Neural cell (in vitro differentiated cells): ENCODE measurements at regions not wholly inside any gene's neighbourhood (a gene's known extent, or its start where the extent isn't known, plus 50 kb on each side); places are given as distances from the start of the nearest gene placed in this dataset.

ENCODE experiments used
- H2AFZ ChIP-seq: fragments of 200-600, 300-800 bp; sonication (generic), shearing (Covaris generic); 2 replicates; pipeline ENCODE4 v1.6.0; 2014; ENCODE audit warnings: low read depth, mild to moderate bottlenecking, antibody characterized with exemption, low read length, moderate library complexity
- H3F3A ChIP-seq: fragments of 200-600 bp; shearing (Covaris generic); 2 replicates; pipeline ENCODE4 v1.6.1; 2016; ENCODE audit warnings: mild to moderate bottlenecking, moderate library complexity, mixed read lengths, antibody characterized with exemption, low read length; ENCODE audit not compliant: insufficient read depth, poor library complexity, severe bottlenecking
- H3K27ac ChIP-seq: fragments of 200-600, 300-800 bp; sonication (generic), shearing (Covaris generic); 2 replicates; pipeline ENCODE4 v1.5.1; 2014; ENCODE audit warnings: mild to moderate bottlenecking, low read length, moderate library complexity
- H3K27me3 ChIP-seq: fragments of 300-800, 200-600 bp; sonication (generic), shearing (Covaris generic); 2 replicates; pipeline ENCODE4 v1.6.0; 2014; ENCODE audit warnings: mild to moderate bottlenecking, low read depth, low read length, moderate library complexity; ENCODE audit not compliant: insufficient read depth
- H3K36me3 ChIP-seq: fragments of 300-800, 200-600 bp; sonication (generic), shearing (Covaris generic); 2 replicates; pipeline ENCODE4 v1.5.1; 2014; ENCODE audit warnings: mild to moderate bottlenecking, antibody characterized with exemption, low read length, moderate library complexity; ENCODE audit not compliant: insufficient read depth
- H3K4me2 ChIP-seq: fragments of 300-800, 200-600 bp; sonication (generic), shearing (Covaris generic); 2 replicates; pipeline ENCODE4 v1.6.0; 2014; ENCODE audit warnings: mild to moderate bottlenecking, low read length
- H3K4me3 ChIP-seq: fragments of 300-800, 200-600 bp; sonication (generic), shearing (Covaris generic); 2 replicates; pipeline ENCODE4 v1.5.1; 2014; ENCODE audit warnings: mild to moderate bottlenecking, low read length, moderate library complexity
- H3K79me2 ChIP-seq: fragments of 200-600 bp; shearing (Covaris generic); replicated peaks from 2 replicates; pipeline ENCODE4 v1.6.0; 2014; ENCODE audit warnings: mild to moderate bottlenecking, low read length, moderate library complexity; ENCODE audit not compliant: insufficient read depth
- H3K9ac ChIP-seq: fragments of 300-800, 200-600 bp; sonication (generic), shearing (Covaris generic); 2 replicates; pipeline ENCODE4 v1.6.1; 2016; ENCODE audit warnings: mild to moderate bottlenecking, low read length, mixed read lengths
- H3K9me2 ChIP-seq: fragments of 200-600 bp; shearing (Covaris generic); 2 replicates; pipeline ENCODE4 v1.6.1; 2016; ENCODE audit warnings: mild to moderate bottlenecking, low read length, mixed read lengths; ENCODE audit not compliant: insufficient read depth
- H3K9me3 ChIP-seq: fragments of 200-600, 300-800 bp; sonication (generic), shearing (Covaris generic); 2 replicates; pipeline ENCODE4 v1.6.1; 2016; ENCODE audit warnings: mild to moderate bottlenecking, mixed run types, low read length, moderate library complexity, mixed read lengths
- H4K20me1 ChIP-seq: fragments of 200-600 bp; shearing (Covaris generic); 2 replicates; pipeline ENCODE4 v1.6.1; 2016; ENCODE audit warnings: mild to moderate bottlenecking, mixed run types; ENCODE audit not compliant: insufficient read depth
- CTCF ChIP-seq: fragments of 450-650 bp; IDR thresholded peaks from 2 replicates; pipeline ENCODE4 v1.5.1; 2014; ENCODE audit warnings: antibody characterized with exemption, mild to moderate bottlenecking, moderate library complexity; ENCODE audit not compliant: poor library complexity, severe bottlenecking
- EP300 ChIP-seq: fragments of 450-650 bp; conservative IDR thresholded peaks from 2 replicates; pipeline ENCODE4 v1.6.1; 2014; ENCODE audit warnings: antibody characterized with exemption, mild to moderate bottlenecking, moderate library complexity; ENCODE audit not compliant: poor library complexity, severe bottlenecking
- EZH2 ChIP-seq: fragments of 200-600, 300-800 bp; shearing (Covaris generic), sonication (generic); IDR thresholded peaks from 2 replicates; pipeline ENCODE4 v1.6.1; 2014; ENCODE audit warnings: antibody characterized with exemption, low read length, borderline replicate concordance, mild to moderate bottlenecking; ENCODE audit not compliant: insufficient read depth, poor library complexity, severe bottlenecking
- POLR2AphosphoS5 ChIP-seq: IDR thresholded peaks from 2 replicates; pipeline ENCODE4 v1.6.1; 2012
- RAD21 ChIP-seq: fragments of 450-650 bp; conservative IDR thresholded peaks from 2 replicates; pipeline ENCODE4 v1.6.1; 2014; ENCODE audit warnings: antibody characterized with exemption, mild to moderate bottlenecking, moderate library complexity
- REST ChIP-seq: IDR thresholded peaks from 2 replicates; pipeline ENCODE4 v1.6.1; 2012; ENCODE audit warnings: borderline replicate concordance
- SMC3 ChIP-seq: fragments of 450-650 bp; conservative IDR thresholded peaks from 2 replicates; pipeline ENCODE4 v1.6.1; 2014; ENCODE audit warnings: antibody characterized with exemption, mild to moderate bottlenecking, moderate library complexity; ENCODE audit not compliant: poor library complexity
- TAF1 ChIP-seq: IDR thresholded peaks from 2 replicates; pipeline ENCODE4 v1.6.1; 2012; ENCODE audit warnings: low read depth

GRCh38 chr5:77908787-77909186 is 132.6 kb upstream of the TBCA start:
- Histone ChIP-seq H3K79me2 (no peaks in the 10 kb centered on the region), H3K27me3 (no peaks in the 10 kb centered on the region), H3K4me3 (no peak overlapping the region), H3K9ac (no peak overlapping the region), H3K36me3 (no peaks in the 10 kb centered on the region), H3K4me2 (no peak overlapping the region), H2AFZ (no peak overlapping the region), H3K9me3 (no peaks in the 10 kb centered on the region), H4K20me1 (no peaks in the 10 kb centered on the region), H3F3A (no peaks in the 10 kb centered on the region), H3K9me2 (no peaks in the 10 kb centered on the region), H3K27ac (no peak overlapping the region)
- TF ChIP-seq CTCF (no peak), TAF1 (no peak), REST (no peak), EP300 (no peak), EZH2 (no peak), POLR2AphosphoS5 (no peak)

- Histone ChIP-seq H3K9me2 (no peaks in the 10 kb centered on the region), H3K4me2 (no peak overlapping the region), H4K20me1 (no peaks in the 10 kb centered on the region), H3K9me3 (no peaks in the 10 kb centered on the region), H3K9ac (no peak overlapping the region), H3F3A (no peaks in the 10 kb centered on the region), H3K27me3 (no peaks in the 10 kb centered on the region), H2AFZ (no peak overlapping the region), H3K79me2 (no peaks in the 10 kb centered on the region), H3K27ac (no peak overlapping the region), H3K36me3 (no peaks in the 10 kb centered on the region), H3K4me3 (no peak overlapping the region)
- no peak for TF ChIP-seq SMC3
- TF ChIP-seq POLR2AphosphoS5, result no peak
- no peak for TF ChIP-seq TAF1
- TF ChIP-seq REST, result no peak
- TF ChIP-seq RAD21, result no peak
These were observed 131.6 kb upstream of the TBCA start for GRCh38 chr5:77907786-77908185.
